Stimulated activated CD8-positive, alpha-beta memory T cell treated with anti-CD3 and anti-CD28 coated beads, Interleukin-15, amount 100 ng/mL, for 48 hours (primary cell): ENCODE measurements at regions not wholly inside any gene's neighbourhood (a gene's known extent, or its start where the extent isn't known, plus 50 kb on each side); places are given as distances from the start of the nearest gene placed in this dataset.
"Not testable (repeated sequence)": the region's sequence is repeated elsewhere in the genome, so short reads cannot be mapped to it uniquely, and the experiment has no call there.

ENCODE experiments used
- DNase-seq, 2 donors: peaks; one replicate each; pipeline ENCODE4 v3.0.0-alpha.2; 2020; ENCODE audit warnings: low read depth in 2 of 2

DNA sequence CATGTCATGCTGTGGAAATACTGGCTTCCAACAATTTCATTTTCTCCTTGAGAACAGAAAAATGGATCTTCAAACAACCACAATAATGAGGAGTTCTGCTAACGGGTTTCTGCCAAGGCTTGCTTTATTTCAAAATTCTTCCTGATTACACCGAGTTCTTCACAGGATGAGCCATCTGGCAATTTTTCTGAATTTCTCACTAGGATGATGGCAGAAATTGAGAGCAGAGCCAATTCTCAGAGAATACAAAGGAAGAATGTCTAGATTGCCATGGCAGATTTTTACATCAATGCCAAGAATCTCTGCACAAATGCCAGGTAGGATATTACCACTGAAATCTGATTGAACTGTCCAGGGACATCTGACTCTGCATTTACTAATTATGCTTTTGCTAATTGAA lies 619.0 kb upstream of the CHRM3 start:
- no peak for DNase-seq

- DNase-seq: no peak
These were observed 621.6 kb upstream of the CHRM3 start for GRCh38 chr1:238764779-238765178.

- no peak for DNase-seq
These were observed 633.1 kb upstream of the CHRM3 start for GRCh38 chr1:238753252-238753651.

- no peak for DNase-seq
These were observed 634.0 kb upstream of the CHRM3 start for GRCh38 chr1:238752327-238752726.

DNA sequence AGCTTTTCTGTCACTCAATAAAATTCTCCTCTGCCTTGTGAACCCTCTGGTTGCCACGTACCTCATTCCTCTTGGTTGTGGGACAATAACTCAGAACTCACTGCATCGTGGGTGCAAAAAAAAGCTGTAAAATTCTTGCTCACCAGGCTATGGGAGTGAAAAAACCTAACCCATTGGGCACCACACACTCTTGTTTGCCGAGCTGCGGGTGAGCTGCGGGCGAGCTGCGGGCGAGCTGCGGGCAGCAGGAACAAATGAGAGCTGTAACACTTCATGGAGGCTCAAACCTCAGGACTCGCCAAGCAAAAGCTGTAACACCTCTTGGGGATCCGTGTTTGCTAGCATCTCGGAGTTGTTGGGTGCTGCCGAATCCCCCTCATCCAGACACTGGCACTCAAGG lies 641.3 kb upstream of the CHRM3 start:
- DNase-seq: no peak

DNA sequence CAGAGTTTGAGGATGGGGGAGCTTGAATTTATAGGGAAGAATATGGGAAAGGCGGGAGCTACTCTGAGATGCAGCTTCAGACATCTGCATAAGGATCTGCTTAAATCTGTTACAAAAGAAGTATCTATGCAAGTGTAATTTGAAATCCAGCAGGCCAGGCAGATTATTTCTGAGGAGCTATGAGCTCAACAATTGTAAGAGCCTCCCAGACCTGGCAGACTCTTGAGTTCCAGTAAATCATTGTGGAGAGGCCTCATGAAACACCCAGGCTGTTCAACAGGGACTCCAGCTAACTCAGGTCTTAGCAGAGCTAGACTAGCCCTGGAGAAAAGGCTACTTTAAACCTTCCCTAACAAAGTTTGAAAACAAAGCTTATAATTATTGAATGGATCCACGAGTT lies 647.5 kb upstream of the CHRM3 start:
- no peak for DNase-seq

- DNase-seq: no peak
These were observed 658.7 kb upstream of the CHRM3 start for GRCh38 chr1:238727670-238728069.

- DNase-seq: no peak
These were observed 663.6 kb upstream of the CHRM3 start for GRCh38 chr1:238722812-238723211.

DNA sequence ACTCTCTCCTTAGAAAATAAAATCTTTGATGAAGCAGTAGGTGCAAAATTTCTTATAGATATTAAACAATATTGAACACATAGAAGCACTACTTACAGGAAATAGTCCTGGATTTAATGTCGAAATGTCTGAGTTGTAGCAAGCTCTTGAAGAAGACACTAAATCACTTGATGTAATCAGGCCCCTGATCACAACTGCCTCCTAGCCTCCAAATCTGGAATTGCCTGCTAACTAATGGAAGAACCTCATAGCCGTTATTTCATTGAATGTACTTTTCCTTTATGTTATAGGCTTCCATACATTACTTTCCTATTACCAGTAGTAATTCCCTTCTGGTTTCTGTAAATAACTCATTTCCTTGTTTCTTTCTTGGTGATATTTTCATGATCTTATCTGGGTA lies 675.7 kb upstream of the CHRM3 start:
- DNase-seq: no peak

- DNase-seq: no peak
These were observed 685.3 kb upstream of the CHRM3 start for GRCh38 chr1:238701024-238701423.

DNA sequence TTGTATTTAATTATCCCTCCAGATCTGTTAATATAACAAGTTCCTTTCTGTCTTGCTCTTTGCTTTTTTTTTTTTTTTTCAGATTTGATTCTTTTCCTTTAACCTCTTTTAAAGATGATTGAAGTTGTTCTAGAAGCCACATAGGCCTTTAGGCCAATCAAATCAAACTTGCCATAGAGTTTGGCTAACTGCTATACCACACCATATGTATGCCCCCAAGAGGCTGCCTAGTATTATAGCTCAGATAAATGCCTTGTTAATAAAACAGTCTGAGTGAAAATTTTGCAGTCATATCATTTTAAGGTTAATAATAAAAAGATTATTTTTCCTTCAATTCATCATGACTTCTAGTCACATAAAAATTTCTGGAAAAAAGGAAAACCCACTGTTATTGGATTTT lies 696.0 kb upstream of the CHRM3 start:
- DNase-seq: no peak

- not testable (repeated sequence) for DNase-seq
These were observed 701.8 kb upstream of the CHRM3 start for GRCh38 chr1:238684576-238684975.

DNA sequence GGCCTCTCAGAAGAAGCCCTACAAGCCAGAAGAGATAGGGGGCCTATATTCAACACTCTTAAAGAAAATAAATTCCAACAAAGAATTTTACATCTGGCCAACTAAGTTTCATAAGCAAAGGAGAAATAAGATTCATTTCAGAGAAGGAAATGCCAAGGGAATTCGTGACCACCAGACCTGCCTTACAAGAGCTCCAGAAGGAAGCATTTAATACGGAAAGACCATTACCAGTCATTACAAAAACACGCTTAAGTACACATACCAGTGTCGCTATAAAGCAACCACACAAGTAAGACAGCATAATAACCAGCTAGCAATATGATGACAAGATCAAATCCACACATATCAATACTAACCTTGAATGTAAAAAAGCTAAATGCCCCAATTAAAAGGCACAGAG lies 704.9 kb upstream of the CHRM3 start:
- no peak for DNase-seq

GRCh38 chr1:238681021-238681420 lies 705.3 kb upstream of the CHRM3 start:
- no peak for DNase-seq

- DNase-seq: no peak
These were observed 708.8 kb upstream of the CHRM3 start for GRCh38 chr1:238677567-238677966.

- no peak for DNase-seq
These were observed 711.1 kb upstream of the CHRM3 start for GRCh38 chr1:238675221-238675620.

DNA sequence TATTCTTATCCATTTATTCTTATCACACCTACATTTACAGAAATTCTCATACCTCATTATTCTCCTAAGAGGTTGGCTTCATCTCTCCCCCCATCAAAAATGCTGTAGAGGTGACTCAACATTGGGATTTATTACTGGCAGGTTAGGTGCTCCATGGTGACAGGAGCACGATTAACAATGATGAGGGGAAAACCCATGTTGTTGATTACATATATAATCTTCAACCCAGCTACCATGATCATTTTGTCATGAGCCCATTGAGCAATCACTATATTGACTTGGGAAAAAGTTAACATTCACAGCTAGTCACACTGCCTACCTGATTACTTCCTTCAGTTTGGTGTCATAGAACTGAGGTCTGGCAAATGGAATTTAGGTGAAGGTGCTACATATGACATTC lies 712.1 kb upstream of the CHRM3 start:
- no peak for DNase-seq

DNA sequence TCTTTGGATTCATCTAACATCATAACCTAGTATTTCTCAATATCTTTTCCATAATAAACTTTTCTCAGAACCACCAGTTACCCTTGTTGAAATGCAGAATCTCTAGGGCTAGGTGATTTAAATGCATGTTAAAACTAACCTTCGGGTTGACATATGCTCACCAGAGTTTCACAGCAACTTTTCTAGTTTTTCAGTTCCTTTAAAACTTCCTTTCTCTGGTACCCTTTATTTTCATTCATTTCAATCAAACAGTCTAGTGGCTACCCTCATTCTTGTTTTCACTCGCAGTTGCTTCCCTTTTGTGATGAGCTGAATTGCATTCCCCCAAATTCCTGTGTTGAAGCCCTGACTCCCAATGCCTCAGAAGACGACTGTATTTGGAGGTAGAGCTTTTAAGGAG lies 712.8 kb upstream of the CHRM3 start:
- no peak for DNase-seq

DNA sequence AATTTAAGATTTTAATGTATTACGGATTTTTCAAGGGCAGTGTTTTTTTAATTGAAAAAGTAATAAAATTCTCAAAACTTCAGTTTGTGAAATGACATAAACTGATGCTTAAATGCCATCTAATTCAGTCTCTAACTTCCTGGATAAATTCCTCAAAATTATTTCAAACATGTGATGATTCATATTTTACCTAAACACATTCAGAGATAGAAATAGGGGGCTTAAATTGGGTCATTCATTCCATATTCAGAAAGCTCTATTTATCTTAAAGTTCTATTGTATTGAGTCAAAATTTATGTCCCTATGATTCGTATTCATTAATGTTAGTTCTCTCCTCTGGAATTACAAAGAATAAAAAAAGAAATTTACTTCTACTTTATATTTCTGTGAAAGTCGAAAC lies 713.6 kb upstream of the CHRM3 start:
- DNase-seq: no peak

GRCh38 chr1:238672262-238672661 lies 714.1 kb upstream of the CHRM3 start:
- no peak for DNase-seq

DNA sequence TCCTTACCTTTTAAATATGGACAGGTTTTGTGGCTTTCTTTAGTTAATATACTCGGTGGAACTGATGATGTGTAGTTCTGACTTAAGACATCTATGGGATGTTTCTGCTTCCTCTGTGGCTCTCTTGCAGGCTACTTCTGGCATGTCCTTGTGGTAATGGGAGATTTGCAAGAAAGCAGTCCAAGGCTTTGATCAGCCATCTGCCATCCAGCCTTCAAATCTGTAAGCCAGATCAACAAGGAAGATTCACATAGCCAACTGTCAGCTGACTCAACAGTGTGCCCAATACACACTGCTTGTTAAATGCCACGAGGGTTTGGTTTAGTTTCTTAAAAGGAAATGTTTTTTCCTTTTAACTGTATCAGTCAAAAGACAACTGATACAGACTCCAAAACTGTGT lies 722.2 kb upstream of the CHRM3 start:
- DNase-seq: no peak

GRCh38 chr1:238660849-238661248 lies 725.5 kb upstream of the CHRM3 start:
- no peak for DNase-seq

DNA sequence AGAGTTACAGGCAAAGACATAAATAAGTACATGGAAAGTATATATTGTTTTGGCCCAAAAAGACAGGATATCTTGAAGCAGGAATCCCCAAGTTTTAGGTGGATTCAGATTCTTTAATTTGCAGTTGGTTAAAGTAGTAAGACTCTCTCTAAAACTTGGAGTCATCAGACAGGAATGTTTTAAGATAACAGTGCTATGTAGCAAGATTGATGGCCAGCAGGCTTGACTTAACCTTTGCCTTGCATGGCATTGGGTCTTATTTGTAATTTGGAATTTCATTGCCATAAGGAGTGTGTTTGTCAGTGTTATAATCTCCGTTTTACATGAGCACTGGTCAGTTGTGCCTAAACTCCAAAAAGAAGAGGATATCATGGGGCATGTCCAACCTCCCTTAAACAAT lies 727.6 kb upstream of the CHRM3 start:
- DNase-seq: no peak

GRCh38 chr1:238653693-238654321 lies 732.6 kb upstream of the CHRM3 start:
- DNase-seq: no peak
